GM19035 (cell line): ENCODE measurements at regions not wholly inside any gene's neighbourhood (a gene's known extent, or its start where the extent isn't known, plus 50 kb on each side); places are given as distances from the start of the nearest gene placed in this dataset.
A peak's percentile ranks its signal among the peaks of the same experiment; 100 is the strongest.
"Not testable (repeated sequence)": the region's sequence is repeated elsewhere in the genome, so short reads cannot be mapped to it uniquely, and the experiment has no call there.

Experiments used
- ATAC-seq: cut with Tn5 transposase; IDR thresholded peaks from one replicate; pipeline ENCODE4 v1.9.1; 2021; ENCODE audit not compliant: unreplicated experiment

GRCh38 chr4:38278255-38278654 is 318.1 kb downstream of the PTTG2 start:
- no peak for ATAC-seq

- ATAC-seq: no peak
Measured at GRCh38 chr4:38279077-38279476, 318.9 kb downstream of the PTTG2 start.

- ATAC-seq: no peak
Measured at GRCh38 chr4:38279650-38280322, 319.6 kb downstream of the PTTG2 start.

- no peak for ATAC-seq
Measured at GRCh38 chr4:38280323-38280706, 320.1 kb downstream of the PTTG2 start.

GRCh38 chr4:38281371-38282071 is 321.3 kb downstream of the PTTG2 start:
- no peak for ATAC-seq

GRCh38 chr4:38283724-38284123 is 323.5 kb downstream of the PTTG2 start:
- no peak for ATAC-seq

GRCh38 chr4:38284294-38285030 is 324.3 kb downstream of the PTTG2 start:
- ATAC-seq: no peak

- no peak for ATAC-seq
Measured at GRCh38 chr4:38287101-38287851, 327.1 kb downstream of the PTTG2 start.

GRCh38 chr4:38289553-38289952 is 329.4 kb downstream of the PTTG2 start:
- no peak for ATAC-seq

- ATAC-seq: no peak
Measured at GRCh38 chr4:38290366-38290765, 330.2 kb downstream of the PTTG2 start.

- ATAC-seq: no peak
Measured at GRCh38 chr4:38290914-38291313, 330.7 kb downstream of the PTTG2 start.

GRCh38 chr4:38292529-38292928 is 332.3 kb downstream of the PTTG2 start:
- ATAC-seq: no peak

GRCh38 chr4:38294238-38294637 is 334.0 kb downstream of the PTTG2 start:
- no peak for ATAC-seq

GRCh38 chr4:38297061-38297460 is 336.9 kb downstream of the PTTG2 start:
- no peak for ATAC-seq

- no peak for ATAC-seq
Measured at GRCh38 chr4:38298868-38299713, 338.9 kb downstream of the PTTG2 start.

- no peak for ATAC-seq
Measured at GRCh38 chr4:38302910-38303309, 342.7 kb downstream of the PTTG2 start.

GRCh38 chr4:38304460-38304859 is 344.3 kb downstream of the PTTG2 start:
- ATAC-seq: not testable (repeated sequence)

GRCh38 chr4:38306482-38307071 is 346.4 kb downstream of the PTTG2 start:
- ATAC-seq: peak; percentile 50

GRCh38 chr4:38308728-38309311 is 348.6 kb downstream of the PTTG2 start:
- no peak for ATAC-seq

- ATAC-seq: no peak
Measured at GRCh38 chr4:38309471-38309870, 349.3 kb downstream of the PTTG2 start.
